Frontal cortex (tissue), 3 donors: ENCODE measurements at regions not wholly inside any gene's neighbourhood (a gene's known extent, or its start where the extent isn't known, plus 50 kb on each side); places are given as distances from the start of the nearest gene placed in this dataset.

ENCODE experiments used
- DNase-seq, 2 donors: peaks; one replicate each; pipeline ENCODE4 v3.0.0; 2012; ENCODE audit warnings: low spot score in 2 of 2
- FAIRE-seq: peaks from 2 replicates; lab custom pipeline; 2012; peaks lifted over from hg19 to GRCh38; lab: Jason Lieb, UNC
- donor health status: control.
- donor health status: control.
- donor health status: control.

DNA sequence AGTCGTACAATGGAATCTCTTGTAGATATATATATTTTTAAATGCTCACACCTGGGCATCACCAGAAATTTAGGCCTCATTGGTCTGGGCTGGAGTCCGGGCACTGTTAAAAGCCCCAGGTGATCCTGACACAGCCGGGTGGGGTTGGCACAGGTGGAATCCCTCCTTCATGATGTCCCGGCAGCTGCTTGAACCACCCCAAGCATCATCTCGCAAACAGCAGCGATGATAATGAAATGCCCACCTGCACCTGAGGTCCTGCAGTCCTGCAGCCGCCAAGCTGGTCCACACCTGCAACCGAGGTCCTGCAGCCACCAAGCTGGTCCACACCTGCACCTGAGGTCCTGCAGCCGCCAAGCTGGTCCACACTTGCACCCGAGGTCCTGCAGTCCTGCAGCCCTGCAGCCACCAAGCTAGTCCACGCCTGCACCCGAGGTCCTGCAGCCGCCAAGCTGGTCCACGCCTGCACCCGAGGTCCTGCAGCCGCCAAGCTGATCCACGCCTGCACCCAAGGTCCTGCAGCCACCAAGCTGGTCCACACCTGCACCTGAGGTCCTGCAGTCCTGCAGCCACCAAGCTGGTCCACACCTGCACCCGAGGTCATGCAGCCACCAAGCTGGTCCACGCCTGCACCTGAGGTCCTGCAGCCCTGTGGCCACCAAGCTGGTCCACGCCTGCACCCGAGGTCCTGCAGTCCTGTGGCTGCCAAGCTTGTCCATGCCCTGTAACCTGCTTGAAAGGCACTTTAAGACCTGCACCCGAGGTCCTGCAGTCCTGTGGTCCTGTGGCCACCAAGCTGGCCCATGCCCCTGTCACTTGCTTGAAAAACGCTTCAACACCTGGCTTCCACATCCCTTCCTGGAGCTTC, 261.2 kb downstream of the DLL1 start:
- FAIRE-seq: no peak
- DNase-seq: no peak

GRCh38 chr6:170028629-170029345, 262.1 kb downstream of the DLL1 start:
- no peak for FAIRE-seq
- DNase-seq: no peak

DNA sequence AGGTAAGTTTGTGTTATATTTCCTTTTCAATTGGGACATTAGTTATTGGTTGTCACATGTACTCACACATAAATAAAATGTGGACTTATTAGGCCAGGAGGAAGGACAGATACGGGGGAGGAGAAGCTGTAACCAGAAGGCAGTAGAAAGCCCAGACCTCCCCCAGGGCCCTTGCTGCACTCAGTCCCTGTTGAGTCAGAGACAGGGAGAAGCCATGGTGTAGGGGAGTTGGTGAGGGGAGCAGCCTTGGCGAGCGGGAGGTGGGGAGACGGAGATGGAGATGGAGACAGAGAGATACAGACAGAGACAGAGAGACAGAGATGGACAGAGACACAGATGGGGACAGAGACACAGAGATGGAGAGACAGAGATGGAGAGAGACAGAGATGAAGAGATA, 263.2 kb downstream of the DLL1 start:
- no peak for DNase-seq
- FAIRE-seq: no peak

DNA sequence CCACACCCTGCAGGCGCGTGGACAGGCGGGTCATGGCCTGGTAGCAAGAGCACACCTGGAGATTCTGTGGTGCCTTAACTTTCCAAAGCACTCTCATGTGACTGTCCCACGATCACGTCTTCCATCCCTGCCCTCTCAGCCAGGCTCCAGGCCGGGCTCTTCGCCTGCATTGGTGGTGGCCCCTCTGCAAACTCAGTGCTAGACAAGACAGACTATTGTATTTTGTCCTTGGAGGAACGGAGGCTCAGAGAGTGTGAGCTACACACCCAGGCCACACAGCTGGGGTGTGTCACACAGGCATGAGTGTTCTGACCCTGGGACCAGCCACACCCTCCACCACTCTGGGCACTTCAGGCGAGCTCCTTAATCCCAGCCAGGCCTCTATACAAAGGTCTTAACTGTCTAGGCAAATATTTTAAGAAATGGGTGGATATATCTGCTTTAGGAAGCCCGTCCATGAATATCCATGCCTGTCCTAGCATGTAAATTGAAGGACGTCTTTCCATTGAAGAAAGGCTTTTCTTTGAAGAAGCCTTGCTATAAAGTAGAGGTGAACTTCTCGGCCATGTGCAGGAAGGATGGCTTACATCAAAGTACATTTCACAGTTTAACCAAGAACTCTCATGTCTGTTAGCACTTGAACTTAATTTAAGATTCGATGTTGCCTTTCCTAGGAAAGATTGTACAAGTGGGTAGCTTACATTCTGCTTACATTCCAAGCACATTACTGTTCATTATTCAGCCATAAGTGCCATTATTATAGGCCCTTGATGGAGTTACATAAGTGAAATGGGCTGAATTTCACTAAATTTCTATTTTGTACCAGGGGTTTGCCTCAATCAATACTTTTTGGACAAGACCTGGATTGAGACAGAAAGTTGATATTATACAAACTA, 263.9 kb downstream of the DLL1 start:
- FAIRE-seq (no peak), DNase-seq (no peak)

DNA sequence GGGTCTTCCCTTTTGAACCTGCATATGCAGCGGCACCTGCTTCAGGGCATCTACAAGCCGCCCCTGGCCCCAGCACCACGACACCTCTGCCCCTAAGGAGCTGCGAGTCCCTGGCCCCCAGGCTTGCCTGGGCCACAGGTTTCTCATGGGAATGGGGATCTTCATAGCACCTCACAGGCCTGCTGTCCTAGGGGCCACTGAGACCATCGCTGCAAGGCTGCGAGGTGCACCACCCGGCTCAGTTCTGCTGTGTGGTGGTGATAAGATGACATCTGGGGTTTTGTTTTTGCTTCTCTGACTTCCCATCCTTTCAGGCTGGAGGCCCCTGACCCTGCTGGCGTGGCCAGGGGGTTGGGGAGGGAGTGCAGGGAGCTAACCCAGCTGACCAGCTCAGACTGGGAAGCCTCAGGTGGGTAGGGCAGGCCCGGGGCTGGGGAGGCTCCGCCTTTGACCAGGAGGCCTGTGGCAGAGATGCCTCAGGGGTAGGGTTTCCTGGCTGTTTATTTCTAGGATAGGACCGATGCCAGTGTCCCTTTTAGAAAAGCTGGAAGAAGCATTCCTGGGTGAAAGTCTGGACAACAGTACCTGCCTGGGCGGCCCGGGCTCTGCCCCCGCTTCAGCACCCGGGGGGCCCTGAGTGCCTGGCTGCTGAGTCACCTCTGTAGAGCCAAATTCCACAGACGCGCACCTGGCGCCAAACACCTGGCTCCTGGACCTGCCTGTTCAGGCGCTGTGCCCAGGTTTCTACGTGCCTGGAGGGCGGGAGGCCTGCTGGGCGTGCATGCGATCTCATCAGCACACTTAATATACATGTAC, 264.7 kb downstream of the DLL1 start:
- no peak for FAIRE-seq

DNA sequence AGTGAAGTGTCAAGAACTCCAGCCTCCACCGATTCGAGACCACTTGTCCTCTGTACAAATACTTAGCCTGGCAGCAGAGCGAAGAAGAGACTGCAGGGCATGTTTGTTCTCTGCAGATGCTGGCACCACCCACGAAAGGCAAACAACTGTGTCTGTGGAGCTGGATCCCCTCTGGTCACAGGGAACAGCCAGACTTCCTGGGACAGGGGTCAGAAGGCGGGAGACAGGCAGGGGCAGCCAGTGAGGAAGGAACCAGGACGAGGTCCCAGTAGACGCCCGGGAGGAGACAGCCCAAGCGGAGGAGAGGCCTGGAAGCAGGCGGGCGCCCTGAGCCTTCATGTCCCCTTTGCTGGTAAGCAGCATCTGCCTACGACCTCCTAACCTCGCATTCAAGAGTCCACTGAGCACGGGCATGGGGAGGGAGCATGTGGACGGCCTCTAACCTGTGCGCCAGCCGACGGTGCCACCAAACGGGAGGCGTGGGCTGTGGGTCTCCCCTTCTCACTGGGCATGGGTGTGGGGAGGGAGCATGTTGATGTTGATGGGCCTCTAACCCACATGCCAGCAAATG, 265.5 kb downstream of the DLL1 start:
- DNase-seq (no peak), FAIRE-seq (no peak)

More for the DNA sequence above, 264.7 kb downstream of the DLL1 start:
- no peak for DNase-seq

DNA sequence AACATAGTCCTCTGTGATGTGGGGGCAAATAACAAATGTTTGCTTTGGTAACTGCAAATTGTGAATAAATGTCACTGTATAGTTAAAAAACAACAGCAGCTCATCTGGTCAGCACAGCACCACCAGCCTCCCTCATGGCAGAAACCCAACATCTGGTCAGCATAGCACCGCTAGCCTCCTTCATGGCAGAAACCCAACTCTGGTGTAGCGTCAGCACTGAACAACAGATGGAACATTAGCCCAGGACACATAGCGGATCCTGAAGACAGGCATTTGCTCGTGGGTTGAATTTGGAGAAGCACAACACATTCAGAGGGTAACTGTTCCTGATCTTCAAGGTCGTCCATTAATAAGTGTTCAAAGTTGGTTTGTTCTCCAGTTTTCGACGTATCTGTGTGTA, 265.9 kb downstream of the DLL1 start:
- no peak for DNase-seq
- FAIRE-seq: no peak

DNA sequence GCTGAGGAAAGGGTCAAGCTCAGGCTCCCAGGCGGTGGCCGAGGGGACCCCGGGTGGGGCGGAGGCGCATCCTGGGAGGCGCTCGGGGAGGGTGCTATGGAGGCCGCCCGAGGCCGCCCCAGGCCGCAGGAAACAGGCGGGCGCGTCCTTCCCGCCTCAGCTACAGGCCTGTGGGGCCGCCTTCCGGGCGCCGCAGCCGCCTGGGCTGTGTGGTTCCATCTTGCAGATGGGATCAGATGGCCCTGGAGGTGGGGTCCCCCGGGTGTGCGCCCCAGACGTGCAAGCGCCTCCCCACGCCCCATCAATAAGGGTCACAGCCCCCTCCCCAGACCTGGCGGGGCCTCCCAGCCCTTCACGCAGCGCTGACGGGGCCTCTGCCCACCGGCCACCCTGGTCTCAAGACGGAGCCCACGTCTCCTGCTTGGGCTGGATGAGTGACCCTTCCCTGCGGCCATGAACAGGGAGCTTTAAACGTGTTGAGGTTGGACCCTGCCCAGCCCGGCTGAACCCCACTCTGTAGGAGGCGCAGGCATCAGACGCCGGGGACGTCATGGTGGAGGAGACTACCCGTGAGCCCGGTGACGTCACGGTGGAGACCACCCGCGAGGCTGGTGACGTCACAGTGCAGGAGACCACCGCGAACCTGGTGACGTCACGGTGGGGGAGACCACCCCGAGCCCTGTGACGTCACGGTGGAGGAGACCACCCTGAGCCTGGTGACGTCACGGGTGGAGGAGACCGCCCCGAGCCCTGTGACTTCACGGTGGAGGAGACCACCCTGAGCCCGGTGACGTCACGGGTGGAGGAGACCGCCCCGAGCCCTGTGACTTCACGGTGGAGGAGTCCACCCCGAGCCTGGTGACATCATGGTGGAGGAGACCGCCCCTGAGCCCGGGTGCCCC, 267.0 kb downstream of the DLL1 start:
- no peak for DNase-seq
- no peak for FAIRE-seq

DNA sequence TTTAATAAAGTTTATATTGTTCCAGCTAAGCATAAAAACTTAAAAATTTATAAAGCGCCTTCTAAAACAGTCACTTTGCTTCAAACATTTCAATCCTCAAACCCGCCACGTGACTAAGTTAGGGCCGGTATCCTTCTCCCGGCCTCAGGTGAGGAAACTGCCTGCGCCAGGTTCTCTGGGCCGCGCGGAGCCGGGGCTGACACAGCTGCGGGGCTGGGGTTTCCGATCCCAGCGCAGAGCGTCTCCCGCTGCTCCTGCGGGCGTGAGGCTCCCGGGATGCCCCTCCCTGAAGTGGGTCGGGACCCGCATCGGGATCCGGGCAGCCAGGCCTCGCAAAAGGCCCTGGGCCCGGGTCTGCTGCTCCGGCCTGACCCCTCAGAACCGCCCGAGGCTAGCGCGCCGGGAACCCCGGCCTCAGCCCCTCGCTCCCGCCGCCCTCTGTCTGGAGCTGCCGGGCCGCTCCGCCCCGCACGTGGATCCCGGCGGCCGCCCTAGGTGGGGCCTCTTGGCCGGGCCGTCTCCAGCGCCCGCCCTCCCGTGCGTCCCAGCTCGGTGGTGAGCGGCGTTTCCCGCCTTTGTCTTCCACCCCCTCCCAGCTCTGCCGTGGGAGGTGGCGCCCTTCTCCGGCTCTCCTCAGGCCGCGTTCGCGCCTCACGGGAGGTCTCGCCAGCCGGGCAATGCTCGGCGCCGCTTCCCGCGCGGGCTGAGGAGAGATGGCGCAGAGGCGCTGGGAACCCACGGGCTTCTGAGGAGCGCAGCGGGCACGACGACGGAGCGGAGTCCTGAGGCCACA, 267.9 kb downstream of the DLL1 start:
- FAIRE-seq: no peak

GRCh38 chr6:170022291-170022722, 268.6 kb downstream of the DLL1 start:
- FAIRE-seq: no peak
- DNase-seq: no peak

More for the DNA sequence above, 267.9 kb downstream of the DLL1 start:
- DNase-seq: no peak

DNA sequence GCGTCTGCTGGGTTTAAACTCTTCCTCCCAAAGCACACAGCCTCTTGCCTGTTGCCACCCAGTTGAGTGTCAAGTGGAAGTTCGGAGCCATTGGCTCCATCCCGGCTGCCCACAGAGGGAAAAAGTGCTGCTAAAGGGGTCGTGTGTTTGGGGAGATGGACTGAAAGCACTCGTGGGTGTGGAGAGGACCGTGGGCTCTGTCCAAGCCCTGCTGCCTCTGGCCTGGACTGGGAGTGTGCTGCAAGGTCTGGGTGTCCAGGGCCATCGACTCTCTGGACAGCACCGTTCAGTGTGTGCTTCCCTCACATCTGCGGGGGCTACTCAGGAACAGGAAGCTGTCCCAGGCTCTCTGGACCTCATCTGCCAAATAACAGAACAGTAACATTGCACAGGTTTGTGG, 269.3 kb downstream of the DLL1 start:
- DNase-seq: no peak
- no peak for FAIRE-seq

GRCh38 chr6:170019818-170020583, 268.6 kb downstream of the ERMARD start:
- DNase-seq (no peak), FAIRE-seq (no peak)

DNA sequence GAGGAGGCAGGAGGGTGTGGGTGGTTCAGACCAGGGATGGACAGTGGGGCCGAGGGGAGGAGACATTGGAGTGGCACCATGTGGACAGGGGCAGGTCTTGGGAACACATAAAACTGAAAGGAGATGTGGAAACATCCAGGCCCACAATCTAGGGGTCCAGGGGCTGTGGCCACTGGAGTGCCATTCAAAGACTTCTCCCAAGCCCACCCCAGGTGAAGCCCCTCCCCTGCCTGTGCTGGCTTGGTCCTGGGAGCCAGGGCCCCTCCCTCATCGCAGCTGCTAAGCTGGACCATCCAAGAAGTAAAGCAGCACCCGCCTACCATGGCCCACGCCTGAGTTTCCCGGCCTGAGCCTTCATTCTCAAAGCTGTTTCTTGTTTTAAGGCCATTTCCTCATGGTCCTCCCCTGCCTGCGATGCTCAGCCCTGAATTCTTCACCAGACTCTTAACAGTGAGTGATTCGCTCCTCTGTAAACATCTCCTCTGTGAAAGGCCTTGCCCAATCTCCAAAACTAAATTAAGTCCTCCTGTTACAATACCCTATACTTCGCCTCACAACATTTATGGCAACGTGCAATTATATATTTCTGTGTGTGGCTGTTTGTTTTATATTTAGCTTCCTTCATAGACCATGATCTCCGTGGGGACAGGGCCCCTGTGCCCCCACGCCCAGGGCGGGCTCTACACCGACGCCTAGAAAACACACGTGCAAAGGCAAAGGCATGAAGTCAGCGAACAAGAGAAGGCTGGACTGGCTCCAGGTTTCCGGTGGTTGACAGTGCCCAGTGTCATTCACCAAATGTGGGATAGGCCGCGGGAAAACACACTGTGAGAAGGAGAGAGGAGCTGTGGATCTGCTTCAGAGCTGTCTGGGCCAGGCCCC, 267.8 kb downstream of the ERMARD start:
- FAIRE-seq: no peak
- no peak for DNase-seq

- DNase-seq: no peak
- no peak for FAIRE-seq
Observed at GRCh38 chr6:170018422-170018935, 267.1 kb downstream of the ERMARD start.

- FAIRE-seq (no peak), DNase-seq (no peak)
Observed at GRCh38 chr6:170017603-170018320, 266.3 kb downstream of the ERMARD start.
